ENCODE measurements at regions not wholly inside any gene's neighbourhood (a gene's known extent, or its start where the extent isn't known, plus 50 kb on each side); places are given as distances from the start of the nearest gene placed in this dataset.

DNA sequence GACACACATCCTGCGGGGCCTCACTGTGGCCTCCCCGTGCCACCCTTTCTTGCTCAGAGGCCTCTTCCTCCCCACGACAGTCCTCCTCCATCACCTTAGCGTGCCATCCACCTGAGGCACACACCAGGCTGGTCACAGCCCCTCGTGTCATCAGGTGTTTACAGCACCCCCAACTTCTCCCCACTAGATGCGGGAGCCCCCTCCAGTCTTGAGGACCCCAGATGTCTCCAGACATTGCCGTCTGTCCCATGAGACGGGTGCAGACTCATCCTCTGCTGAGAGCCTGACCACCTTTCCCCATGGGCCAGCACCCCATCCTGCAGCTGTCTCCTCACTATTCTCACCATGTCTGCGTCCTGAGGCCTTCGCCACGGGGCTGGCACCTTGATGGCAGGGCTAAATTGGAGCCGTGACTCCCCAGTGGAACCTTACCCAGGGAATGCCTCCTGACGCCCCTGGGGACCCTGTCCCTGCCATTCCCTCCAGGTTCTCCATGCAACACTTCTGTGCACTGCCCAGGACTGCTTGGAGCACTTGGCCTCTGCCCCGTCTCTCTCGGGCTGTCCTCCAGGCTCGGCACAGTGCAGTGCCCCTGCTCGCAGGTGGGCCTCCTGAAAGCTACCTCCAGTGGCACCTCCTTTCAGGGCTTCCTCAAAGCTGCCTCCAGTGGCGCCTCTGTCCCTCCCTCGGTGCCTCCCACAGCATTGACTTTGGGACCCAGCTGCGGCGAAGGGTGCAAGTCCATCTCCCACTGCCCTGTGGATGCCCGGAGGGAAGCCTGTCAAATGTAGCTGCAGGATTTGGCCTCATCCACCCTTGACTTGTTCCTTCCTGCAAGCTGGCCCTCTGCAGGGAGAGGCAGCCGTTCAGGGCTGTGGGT lies 1386.8 kb downstream of the BRD1 start:
- TF ChIP-seq CTCF (conservative IDR thresholded peaks at IDR 0.05; ENCODE audit: low read depth, low read length) (no peak), RAD21 (IDR thresholded peaks at IDR 0.05; ENCODE audit: low read length) (no peak)

Data from IMR-90 (cell line).